ENCODE measurements at regions not wholly inside any gene's neighbourhood (a gene's known extent, or its start where the extent isn't known, plus 50 kb on each side); places are given as distances from the start of the nearest gene placed in this dataset.

DNA sequence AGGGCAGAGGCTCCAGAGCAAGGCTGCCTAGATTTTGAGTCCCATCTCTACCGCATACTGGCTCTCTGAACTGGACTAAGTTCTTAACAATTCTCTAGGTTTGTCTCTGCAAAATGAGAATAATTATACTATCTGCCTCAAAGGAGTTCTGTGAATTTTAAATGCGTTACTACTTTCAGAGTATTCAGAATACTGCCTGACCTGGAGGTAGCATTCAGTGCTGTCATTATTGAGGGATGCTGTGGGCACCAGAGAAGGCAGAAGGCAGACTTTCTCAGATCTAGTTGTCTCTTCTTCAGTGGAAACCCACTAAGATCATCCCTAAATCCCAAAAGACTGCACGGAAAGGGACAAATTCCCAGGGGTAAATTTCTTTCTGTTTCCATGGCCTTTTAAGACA lies 147.4 kb upstream of the RORA start:
- Histone ChIP-seq H3F3A (ENCODE audit: insufficient read depth, low read length, poor library complexity, severe bottlenecking) (no peaks in the 10 kb centered on the region), H3K9me2 (ENCODE audit: insufficient read depth, low read length) (no peaks in the 10 kb centered on the region), H4K20me1 (ENCODE audit: insufficient read depth) (no peaks in the 10 kb centered on the region), H3K79me2 (replicated peaks; ENCODE audit: insufficient read depth, low read length) (no peaks in the 10 kb centered on the region), H3K9me3 (ENCODE audit: low read length) (no peaks in the 10 kb centered on the region), H3K4me2 (ENCODE audit: low read length) (no peak overlapping the region), H2AFZ (ENCODE audit: low read depth, low read length) (no peak overlapping the region), H3K27me3 (ENCODE audit: insufficient read depth, low read depth, low read length) (no peaks in the 10 kb centered on the region), H3K27ac (ENCODE audit: low read length) (no peak overlapping the region), H3K4me3 (ENCODE audit: low read length) (no peak overlapping the region), H3K36me3 (ENCODE audit: insufficient read depth, low read length) (no peaks in the 10 kb centered on the region), H3K9ac (ENCODE audit: low read length) (no peak overlapping the region)
- TF ChIP-seq, protein P1, sequence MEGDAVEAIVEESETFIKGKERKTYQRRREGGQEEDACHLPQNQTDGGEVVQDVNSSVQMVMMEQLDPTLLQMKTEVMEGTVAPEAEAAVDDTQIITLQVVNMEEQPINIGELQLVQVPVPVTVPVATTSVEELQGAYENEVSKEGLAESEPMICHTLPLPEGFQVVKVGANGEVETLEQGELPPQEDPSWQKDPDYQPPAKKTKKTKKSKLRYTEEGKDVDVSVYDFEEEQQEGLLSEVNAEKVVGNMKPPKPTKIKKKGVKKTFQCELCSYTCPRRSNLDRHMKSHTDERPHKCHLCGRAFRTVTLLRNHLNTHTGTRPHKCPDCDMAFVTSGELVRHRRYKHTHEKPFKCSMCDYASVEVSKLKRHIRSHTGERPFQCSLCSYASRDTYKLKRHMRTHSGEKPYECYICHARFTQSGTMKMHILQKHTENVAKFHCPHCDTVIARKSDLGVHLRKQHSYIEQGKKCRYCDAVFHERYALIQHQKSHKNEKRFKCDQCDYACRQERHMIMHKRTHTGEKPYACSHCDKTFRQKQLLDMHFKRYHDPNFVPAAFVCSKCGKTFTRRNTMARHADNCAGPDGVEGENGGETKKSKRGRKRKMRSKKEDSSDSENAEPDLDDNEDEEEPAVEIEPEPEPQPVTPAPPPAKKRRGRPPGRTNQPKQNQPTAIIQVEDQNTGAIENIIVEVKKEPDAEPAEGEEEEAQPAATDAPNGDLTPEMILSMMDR (IDR thresholded peaks at IDR 0.05; ENCODE audit: poor library complexity, severe bottlenecking), result no peak
- TF ChIP-seq SMC3 (conservative IDR thresholded peaks at IDR 0.05; ENCODE audit: poor library complexity) (no peak), EP300 (conservative IDR thresholded peaks at IDR 0.05; ENCODE audit: poor library complexity, severe bottlenecking) (no peak), MXI1 (conservative IDR thresholded peaks at IDR 0.05; ENCODE audit: poor library complexity, severe bottlenecking) (no peak)

DNA sequence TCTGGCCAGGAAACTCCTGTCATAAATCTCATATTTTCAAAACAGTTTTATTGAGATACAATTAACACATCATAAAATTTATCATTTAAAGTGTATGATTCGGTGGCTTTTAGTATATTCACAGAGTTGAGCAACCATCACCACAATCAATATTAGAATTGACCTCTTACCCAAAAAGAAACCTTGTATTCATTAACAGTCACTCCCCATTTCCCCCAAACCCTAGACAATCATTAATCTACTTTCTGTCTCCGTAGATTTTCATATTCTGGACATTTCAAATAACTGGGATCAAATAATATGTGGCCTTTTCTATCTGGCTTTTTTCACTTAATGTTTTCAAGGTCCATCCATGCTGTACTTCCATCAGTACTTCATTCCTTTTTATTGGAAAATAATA lies 145.7 kb upstream of the RORA start:
- no peak for TF ChIP-seq MXI1 (conservative IDR thresholded peaks at IDR 0.05; ENCODE audit: poor library complexity, severe bottlenecking)
- TF ChIP-seq POLR2AphosphoS5 (IDR thresholded peaks at IDR 0.05), result no peak
- TF ChIP-seq, protein P2, sequence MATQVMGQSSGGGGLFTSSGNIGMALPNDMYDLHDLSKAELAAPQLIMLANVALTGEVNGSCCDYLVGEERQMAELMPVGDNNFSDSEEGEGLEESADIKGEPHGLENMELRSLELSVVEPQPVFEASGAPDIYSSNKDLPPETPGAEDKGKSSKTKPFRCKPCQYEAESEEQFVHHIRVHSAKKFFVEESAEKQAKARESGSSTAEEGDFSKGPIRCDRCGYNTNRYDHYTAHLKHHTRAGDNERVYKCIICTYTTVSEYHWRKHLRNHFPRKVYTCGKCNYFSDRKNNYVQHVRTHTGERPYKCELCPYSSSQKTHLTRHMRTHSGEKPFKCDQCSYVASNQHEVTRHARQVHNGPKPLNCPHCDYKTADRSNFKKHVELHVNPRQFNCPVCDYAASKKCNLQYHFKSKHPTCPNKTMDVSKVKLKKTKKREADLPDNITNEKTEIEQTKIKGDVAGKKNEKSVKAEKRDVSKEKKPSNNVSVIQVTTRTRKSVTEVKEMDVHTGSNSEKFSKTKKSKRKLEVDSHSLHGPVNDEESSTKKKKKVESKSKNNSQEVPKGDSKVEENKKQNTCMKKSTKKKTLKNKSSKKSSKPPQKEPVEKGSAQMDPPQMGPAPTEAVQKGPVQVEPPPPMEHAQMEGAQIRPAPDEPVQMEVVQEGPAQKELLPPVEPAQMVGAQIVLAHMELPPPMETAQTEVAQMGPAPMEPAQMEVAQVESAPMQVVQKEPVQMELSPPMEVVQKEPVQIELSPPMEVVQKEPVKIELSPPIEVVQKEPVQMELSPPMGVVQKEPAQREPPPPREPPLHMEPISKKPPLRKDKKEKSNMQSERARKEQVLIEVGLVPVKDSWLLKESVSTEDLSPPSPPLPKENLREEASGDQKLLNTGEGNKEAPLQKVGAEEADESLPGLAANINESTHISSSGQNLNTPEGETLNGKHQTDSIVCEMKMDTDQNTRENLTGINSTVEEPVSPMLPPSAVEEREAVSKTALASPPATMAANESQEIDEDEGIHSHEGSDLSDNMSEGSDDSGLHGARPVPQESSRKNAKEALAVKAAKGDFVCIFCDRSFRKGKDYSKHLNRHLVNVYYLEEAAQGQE (IDR thresholded peaks at IDR 0.05; ENCODE audit: borderline replicate concordance), result no peak
- no peak for TF ChIP-seq RAD21 (conservative IDR thresholded peaks at IDR 0.05)
- TF ChIP-seq EP300 (conservative IDR thresholded peaks at IDR 0.05; ENCODE audit: poor library complexity, severe bottlenecking), result no peak
- no peak for TF ChIP-seq EZH2 (IDR thresholded peaks at IDR 0.05; ENCODE audit: borderline replicate concordance, insufficient read depth, low read length, poor library complexity, severe bottlenecking)
- no peak for TF ChIP-seq TAF1 (IDR thresholded peaks at IDR 0.05; ENCODE audit: low read depth)
- TF ChIP-seq, protein P1 (IDR thresholded peaks at IDR 0.05; ENCODE audit: poor library complexity, severe bottlenecking), result no peak
- no peaks in the 10 kb centered on the region for H3K79me2 ChIP-seq (replicated peaks; ENCODE audit: insufficient read depth, low read length)
- H4K20me1 ChIP-seq (ENCODE audit: insufficient read depth), result no peaks in the 10 kb centered on the region
- no peaks in the 10 kb centered on the region for H3K9me2 ChIP-seq (ENCODE audit: insufficient read depth, low read length)
- no peak overlapping the region for H2AFZ ChIP-seq (ENCODE audit: low read depth, low read length)
- no peak overlapping the region for H3K27ac ChIP-seq (ENCODE audit: low read length)
- no peaks in the 10 kb centered on the region for H3K9me3 ChIP-seq (ENCODE audit: low read length)
- H3K27me3 ChIP-seq (ENCODE audit: insufficient read depth, low read depth, low read length), result no peaks in the 10 kb centered on the region
- H3K4me2 ChIP-seq (ENCODE audit: low read length), result no peak overlapping the region
- H3K4me3 ChIP-seq (ENCODE audit: low read length), result no peak overlapping the region
- H3K36me3 ChIP-seq (ENCODE audit: insufficient read depth, low read length), result no peaks in the 10 kb centered on the region
- no peak overlapping the region for H3K9ac ChIP-seq (ENCODE audit: low read length)
- no peaks in the 10 kb centered on the region for H3F3A ChIP-seq (ENCODE audit: insufficient read depth, low read length, poor library complexity, severe bottlenecking)

Data from neural cell (in vitro differentiated cells).